ENCODE measurements at regions not wholly inside any gene's neighbourhood (a gene's known extent, or its start where the extent isn't known, plus 50 kb on each side); places are given as distances from the start of the nearest gene placed in this dataset.
A peak's percentile ranks its signal among the peaks of the same experiment; 100 is the strongest.

DNA sequence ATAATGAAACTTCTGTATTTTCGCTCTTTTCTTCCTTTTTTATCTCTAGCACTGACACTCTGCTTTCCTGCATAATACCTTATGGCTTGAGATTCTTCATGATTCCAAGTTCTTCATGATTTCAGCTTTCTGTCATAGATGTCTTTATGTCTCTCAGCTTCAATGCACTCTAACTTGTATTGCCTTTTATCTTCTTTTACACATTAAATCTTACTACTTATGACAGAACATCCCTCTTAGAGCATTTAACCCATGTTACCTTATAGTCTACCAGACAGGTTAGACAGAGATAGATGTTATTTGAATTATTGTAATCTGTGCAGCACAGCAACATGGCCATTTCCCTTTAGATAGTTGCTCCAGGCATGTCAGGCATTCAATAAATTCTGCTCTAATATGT, 1475.7 kb upstream of the TMEFF2 start:
- ChIA-PET CTCF (no interaction called here), POLR2A (no interaction called here)
- intact Hi-C loops (cut with micrococcal nuclease) = no loop called here
- TF ChIP-seq, protein P1, sequence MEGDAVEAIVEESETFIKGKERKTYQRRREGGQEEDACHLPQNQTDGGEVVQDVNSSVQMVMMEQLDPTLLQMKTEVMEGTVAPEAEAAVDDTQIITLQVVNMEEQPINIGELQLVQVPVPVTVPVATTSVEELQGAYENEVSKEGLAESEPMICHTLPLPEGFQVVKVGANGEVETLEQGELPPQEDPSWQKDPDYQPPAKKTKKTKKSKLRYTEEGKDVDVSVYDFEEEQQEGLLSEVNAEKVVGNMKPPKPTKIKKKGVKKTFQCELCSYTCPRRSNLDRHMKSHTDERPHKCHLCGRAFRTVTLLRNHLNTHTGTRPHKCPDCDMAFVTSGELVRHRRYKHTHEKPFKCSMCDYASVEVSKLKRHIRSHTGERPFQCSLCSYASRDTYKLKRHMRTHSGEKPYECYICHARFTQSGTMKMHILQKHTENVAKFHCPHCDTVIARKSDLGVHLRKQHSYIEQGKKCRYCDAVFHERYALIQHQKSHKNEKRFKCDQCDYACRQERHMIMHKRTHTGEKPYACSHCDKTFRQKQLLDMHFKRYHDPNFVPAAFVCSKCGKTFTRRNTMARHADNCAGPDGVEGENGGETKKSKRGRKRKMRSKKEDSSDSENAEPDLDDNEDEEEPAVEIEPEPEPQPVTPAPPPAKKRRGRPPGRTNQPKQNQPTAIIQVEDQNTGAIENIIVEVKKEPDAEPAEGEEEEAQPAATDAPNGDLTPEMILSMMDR (IDR thresholded peaks at IDR 0.05; ENCODE audit: unreplicated experiment) = no peak
- H3K9me3 Mint-ChIP-seq (ENCODE audit: unreplicated experiment) = peaks cover 8% of the 10 kb centered on the region
- H3K4me3 Mint-ChIP-seq (ENCODE audit: unreplicated experiment) = no peak overlapping the region
- no peak for DNase-seq (ENCODE audit: unreplicated experiment)
- no peaks in the 10 kb centered on the region for H3K4me1 Mint-ChIP-seq (ENCODE audit: insufficient read depth, unreplicated experiment)
- H3K27me3 Mint-ChIP-seq (ENCODE audit: insufficient read depth, unreplicated experiment) = no peaks in the 10 kb centered on the region
- H3K36me3 Mint-ChIP-seq (ENCODE audit: insufficient read depth, unreplicated experiment) = no peaks in the 10 kb centered on the region
- no TSS peak for BruUV-seq (replicated peaks)
- H3K27ac Mint-ChIP-seq (ENCODE audit: low read depth, unreplicated experiment) = no peak overlapping the region

DNA sequence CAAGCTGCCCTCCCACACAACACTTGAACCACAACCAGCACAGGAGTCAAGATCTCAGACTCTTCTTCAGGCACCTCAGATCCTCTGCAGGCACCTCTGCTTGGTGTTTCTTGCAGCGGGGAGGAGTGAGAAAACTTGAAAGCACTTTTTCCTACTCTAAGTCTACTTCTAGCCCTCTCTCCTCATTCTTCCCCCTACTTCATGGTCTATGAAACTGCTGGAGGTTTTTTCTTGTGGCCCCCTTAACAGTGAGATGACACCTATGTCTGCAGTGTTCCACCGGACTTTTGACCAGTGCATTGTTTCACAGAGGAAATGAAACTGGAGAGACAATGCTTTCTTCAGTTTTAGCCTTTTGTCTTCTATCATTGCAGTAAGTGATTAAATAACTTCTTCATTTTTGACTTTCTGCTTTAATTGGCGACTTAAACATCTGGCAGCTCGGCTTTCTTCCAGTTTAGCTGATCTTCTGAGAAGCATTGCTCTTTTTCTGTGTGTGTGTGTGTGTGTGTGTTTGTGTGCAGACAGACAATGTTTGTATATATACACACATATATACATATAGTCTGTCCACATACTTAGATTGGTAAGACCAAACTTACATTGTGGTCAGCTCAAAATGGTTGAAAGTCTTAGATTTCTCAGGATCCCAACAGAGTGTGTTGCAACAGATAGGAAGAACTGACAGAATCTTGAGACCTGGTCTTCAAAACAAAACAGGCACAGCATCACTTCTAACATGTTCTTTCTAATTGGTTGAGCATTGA, 1474.0 kb upstream of the TMEFF2 start:
- TF ChIP-seq, protein P1 (IDR thresholded peaks at IDR 0.05; ENCODE audit: unreplicated experiment) = no peak
- BruUV-seq (replicated peaks) = no TSS peak
- H3K36me3 Mint-ChIP-seq (ENCODE audit: insufficient read depth, unreplicated experiment) = no peaks in the 10 kb centered on the region
- no peak for DNase-seq (ENCODE audit: unreplicated experiment)
- H3K27me3 Mint-ChIP-seq (ENCODE audit: insufficient read depth, unreplicated experiment) = no peaks in the 10 kb centered on the region
- peaks cover 8% of the 10 kb centered on the region for H3K9me3 Mint-ChIP-seq (ENCODE audit: unreplicated experiment)
- H3K4me1 Mint-ChIP-seq (ENCODE audit: insufficient read depth, unreplicated experiment) = no peaks in the 10 kb centered on the region
- no peak overlapping the region for H3K4me3 Mint-ChIP-seq (ENCODE audit: unreplicated experiment)
- ChIA-PET POLR2A (no interaction called here), CTCF (no interaction called here)
- no peak overlapping the region for H3K27ac Mint-ChIP-seq (ENCODE audit: low read depth, unreplicated experiment)
- intact Hi-C loops (cut with micrococcal nuclease) = no loop called here

DNA sequence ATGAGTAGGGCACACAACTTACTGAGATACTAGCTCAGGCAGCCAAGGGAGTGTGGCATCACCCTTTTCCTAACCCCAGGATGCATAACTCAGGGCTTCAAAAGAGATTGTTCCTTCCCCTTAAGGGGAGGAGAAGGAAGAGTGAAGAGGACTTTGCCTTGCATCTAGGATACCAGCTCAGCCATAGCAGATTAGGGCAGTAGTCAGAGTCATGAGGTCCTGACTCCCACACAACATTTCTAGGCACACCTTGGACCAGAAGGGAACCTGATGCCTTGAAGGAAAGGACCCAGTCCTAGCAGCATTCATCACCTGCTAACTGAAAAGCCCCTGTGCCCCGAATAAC, 1433.2 kb upstream of the TMEFF2 start:
- Mint-ChIP-seq H3K9me3 (ENCODE audit: unreplicated experiment) (peaks cover 8% of the 10 kb centered on the region), H3K27me3 (ENCODE audit: insufficient read depth, unreplicated experiment) (no peaks in the 10 kb centered on the region), H3K36me3 (ENCODE audit: insufficient read depth, unreplicated experiment) (no peaks in the 10 kb centered on the region), H3K4me1 (ENCODE audit: insufficient read depth, unreplicated experiment) (peaks cover 4% of the 10 kb centered on the region), H3K27ac (ENCODE audit: low read depth, unreplicated experiment) (no peak overlapping the region), H3K4me3 (ENCODE audit: unreplicated experiment) (no peak overlapping the region)
- CTCF ChIA-PET = interaction anchor here (0.8 kb wide), 1 partner anchor 877 kb away, joined by 3 read pairs; no protein-coding TSS in a partner anchor
- DNase-seq (ENCODE audit: unreplicated experiment) = no peak
- POLR2A ChIA-PET = no interaction called here
- intact Hi-C loops (cut with micrococcal nuclease) = no loop called here
- TF ChIP-seq, protein P1 (IDR thresholded peaks at IDR 0.05; ENCODE audit: unreplicated experiment) = no peak
- BruUV-seq (replicated peaks) = no TSS peak

DNA sequence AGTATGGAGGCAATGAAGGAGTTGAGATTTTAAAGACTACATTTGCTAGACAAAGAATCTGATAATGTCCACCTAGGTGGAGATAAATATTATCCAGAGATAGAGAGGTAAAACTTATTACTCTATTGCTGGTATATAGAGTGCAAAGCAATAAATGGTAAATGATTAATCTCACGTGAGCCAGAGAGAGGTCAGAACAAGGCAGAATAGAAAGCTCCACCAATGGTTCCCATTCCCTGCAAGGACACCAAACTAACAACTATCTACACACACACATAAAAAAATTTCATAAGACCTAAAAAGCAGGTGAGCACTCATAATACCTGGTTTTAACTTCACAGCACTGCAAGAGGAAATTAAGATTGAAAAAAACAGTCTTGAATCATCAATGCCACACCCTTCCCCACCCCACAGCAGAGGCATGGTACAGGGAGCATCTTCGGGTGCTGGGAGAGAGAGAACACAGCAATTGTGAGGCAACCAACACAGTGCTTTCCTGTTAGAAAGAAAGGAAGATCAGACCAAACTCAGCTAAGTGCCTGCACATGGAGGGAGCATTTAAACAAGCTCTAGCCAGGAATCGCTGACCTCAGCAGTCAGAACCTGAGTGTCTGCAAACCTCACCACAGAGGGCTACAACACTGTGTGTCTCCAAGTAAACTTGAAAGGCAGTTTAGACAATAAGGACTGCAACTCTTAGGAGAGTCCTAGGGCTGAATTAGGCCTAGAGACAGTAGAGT, 1432.6 kb upstream of the TMEFF2 start:
- BruUV-seq (replicated peaks) = no TSS peak
- peaks cover 4% of the 10 kb centered on the region for H3K4me1 Mint-ChIP-seq (ENCODE audit: insufficient read depth, unreplicated experiment)
- ChIA-PET CTCF (interaction anchor here (0.8 kb wide), 1 partner anchor 876 kb away, joined by 3 read pairs; no protein-coding TSS in a partner anchor), POLR2A (no interaction called here)
- no peak overlapping the region for H3K27ac Mint-ChIP-seq (ENCODE audit: low read depth, unreplicated experiment)
- TF ChIP-seq, protein P1 (IDR thresholded peaks at IDR 0.05; ENCODE audit: unreplicated experiment) = no peak
- no peaks in the 10 kb centered on the region for H3K27me3 Mint-ChIP-seq (ENCODE audit: insufficient read depth, unreplicated experiment)
- H3K36me3 Mint-ChIP-seq (ENCODE audit: insufficient read depth, unreplicated experiment) = no peaks in the 10 kb centered on the region
- peaks cover 8% of the 10 kb centered on the region for H3K9me3 Mint-ChIP-seq (ENCODE audit: unreplicated experiment)
- peak; percentile 3 for DNase-seq (ENCODE audit: unreplicated experiment)
- no peak overlapping the region for H3K4me3 Mint-ChIP-seq (ENCODE audit: unreplicated experiment)
- intact Hi-C loops (cut with micrococcal nuclease) = no loop called here
